MM.1S (cell line): ENCODE measurements at regions not wholly inside any gene's neighbourhood (a gene's known extent, or its start where the extent isn't known, plus 50 kb on each side); places are given as distances from the start of the nearest gene placed in this dataset.

Source experiments
- EZH2 ChIP-seq: fragments of 300-600 bp; sonication (generic); optimal IDR thresholded peaks from 2 replicates; pipeline ENCODE3; 2017; ENCODE audit warnings: low read depth, mild to moderate bottlenecking, antibody characterized with exemption, low read length, mixed read lengths
- EZH2phosphoT487 ChIP-seq: fragments of 300-600 bp; sonication (generic); IDR thresholded peaks from 2 replicates; pipeline ENCODE4 v1.6.1; 2018; ENCODE audit warnings: antibody characterized with exemption, low read length
- TF ChIP-seq, protein P1 (sequence below): fragments of 300-600 bp; sonication (generic); IDR thresholded peaks from 2 replicates; pipeline ENCODE4 v1.5.1; 2016; ENCODE audit warnings: antibody characterized with exemption, low read length, mixed read lengths

DNA sequence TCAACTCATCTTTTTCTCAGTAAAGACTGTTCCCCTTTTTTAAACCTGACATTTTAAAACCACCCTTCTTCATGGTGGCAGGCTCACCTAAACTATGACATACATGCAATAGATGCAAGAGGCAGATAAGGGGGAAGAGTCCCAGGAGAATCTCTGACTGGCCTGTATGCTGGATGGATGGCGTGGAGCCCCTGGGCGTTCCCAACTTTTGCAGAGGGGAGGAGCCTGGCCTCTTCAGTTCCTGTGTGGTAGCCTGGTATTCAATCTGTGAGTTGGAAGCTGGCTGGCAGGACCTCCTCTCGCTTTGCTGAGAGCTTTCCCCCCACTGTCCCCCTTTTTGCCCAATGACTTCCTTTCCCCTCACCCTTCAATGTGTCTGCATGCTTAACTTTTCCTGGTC lies 217.6 kb upstream of the CA10 start:
- TF ChIP-seq, protein P1, sequence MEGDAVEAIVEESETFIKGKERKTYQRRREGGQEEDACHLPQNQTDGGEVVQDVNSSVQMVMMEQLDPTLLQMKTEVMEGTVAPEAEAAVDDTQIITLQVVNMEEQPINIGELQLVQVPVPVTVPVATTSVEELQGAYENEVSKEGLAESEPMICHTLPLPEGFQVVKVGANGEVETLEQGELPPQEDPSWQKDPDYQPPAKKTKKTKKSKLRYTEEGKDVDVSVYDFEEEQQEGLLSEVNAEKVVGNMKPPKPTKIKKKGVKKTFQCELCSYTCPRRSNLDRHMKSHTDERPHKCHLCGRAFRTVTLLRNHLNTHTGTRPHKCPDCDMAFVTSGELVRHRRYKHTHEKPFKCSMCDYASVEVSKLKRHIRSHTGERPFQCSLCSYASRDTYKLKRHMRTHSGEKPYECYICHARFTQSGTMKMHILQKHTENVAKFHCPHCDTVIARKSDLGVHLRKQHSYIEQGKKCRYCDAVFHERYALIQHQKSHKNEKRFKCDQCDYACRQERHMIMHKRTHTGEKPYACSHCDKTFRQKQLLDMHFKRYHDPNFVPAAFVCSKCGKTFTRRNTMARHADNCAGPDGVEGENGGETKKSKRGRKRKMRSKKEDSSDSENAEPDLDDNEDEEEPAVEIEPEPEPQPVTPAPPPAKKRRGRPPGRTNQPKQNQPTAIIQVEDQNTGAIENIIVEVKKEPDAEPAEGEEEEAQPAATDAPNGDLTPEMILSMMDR: no peak
- TF ChIP-seq EZH2: no peak
- TF ChIP-seq EZH2phosphoT487: no peak
